Retina (tissue), 1 donor: ENCODE measurements at regions not wholly inside any gene's neighbourhood (a gene's known extent, or its start where the extent isn't known, plus 50 kb on each side); places are given as distances from the start of the nearest gene placed in this dataset.
"Not testable (repeated sequence)": the region's sequence is repeated elsewhere in the genome, so short reads cannot be mapped to it uniquely, and the experiment has no call there.

Experiments
- DNase-seq: peaks from one replicate; pipeline ENCODE4 v3.0.0-alpha.2; 2016

- peak; percentile 51 for DNase-seq
Observed at GRCh38 chr7:53413021-53413420, 377.6 kb downstream of the POM121L12 start.

GRCh38 chr7:53415816-53416215 lies 380.4 kb downstream of the POM121L12 start:
- DNase-seq: no peak

GRCh38 chr7:53418834-53419482 lies 383.5 kb downstream of the POM121L12 start:
- no peak for DNase-seq

GRCh38 chr7:53420550-53420949 lies 385.1 kb downstream of the POM121L12 start:
- DNase-seq: no peak

GRCh38 chr7:53422291-53422690 lies 386.9 kb downstream of the POM121L12 start:
- DNase-seq: no peak

- no peak for DNase-seq
Observed at GRCh38 chr7:53426145-53426750, 390.8 kb downstream of the POM121L12 start.

- no peak for DNase-seq
Observed at GRCh38 chr7:53428045-53428444, 392.6 kb downstream of the POM121L12 start.

- DNase-seq: no peak
Observed at GRCh38 chr7:53431901-53432300, 396.5 kb downstream of the POM121L12 start.

- DNase-seq: no peak
Observed at GRCh38 chr7:53437336-53437735, 401.9 kb downstream of the POM121L12 start.

GRCh38 chr7:53446170-53446569 lies 410.7 kb downstream of the POM121L12 start:
- DNase-seq: no peak

- no peak for DNase-seq
Observed at GRCh38 chr7:53458636-53459035, 423.2 kb downstream of the POM121L12 start.

GRCh38 chr7:53466371-53466770 lies 430.9 kb downstream of the POM121L12 start:
- peak; percentile 23 for DNase-seq

GRCh38 chr7:53470336-53470970 lies 435.0 kb downstream of the POM121L12 start:
- DNase-seq: no peak

GRCh38 chr7:53473371-53473770 lies 437.9 kb downstream of the POM121L12 start:
- DNase-seq: no peak

- no peak for DNase-seq
Observed at GRCh38 chr7:53475776-53476175, 440.3 kb downstream of the POM121L12 start.

- no peak for DNase-seq
Observed at GRCh38 chr7:53476566-53476965, 441.1 kb downstream of the POM121L12 start.

- no peak for DNase-seq
Observed at GRCh38 chr7:53485354-53485753, 449.9 kb downstream of the POM121L12 start.

- no peak for DNase-seq
Observed at GRCh38 chr7:53491051-53491450, 455.6 kb downstream of the POM121L12 start.

GRCh38 chr7:53495181-53495580 lies 459.7 kb downstream of the POM121L12 start:
- DNase-seq: not testable (repeated sequence)

- no peak for DNase-seq
Observed at GRCh38 chr7:53500076-53500475, 464.6 kb downstream of the POM121L12 start.

GRCh38 chr7:53504914-53505313 lies 469.5 kb downstream of the POM121L12 start:
- no peak for DNase-seq

GRCh38 chr7:53518319-53518718 lies 482.9 kb downstream of the POM121L12 start:
- no peak for DNase-seq

GRCh38 chr7:53520841-53521240 lies 485.4 kb downstream of the POM121L12 start:
- DNase-seq: no peak

- DNase-seq: no peak
Observed at GRCh38 chr7:53521638-53522184, 486.3 kb downstream of the POM121L12 start.
